Amniotic epithelial cell (primary cell): ENCODE measurements at regions not wholly inside any gene's neighbourhood (a gene's known extent, or its start where the extent isn't known, plus 50 kb on each side); places are given as distances from the start of the nearest gene placed in this dataset.
"Not testable (repeated sequence)": the region's sequence is repeated elsewhere in the genome, so short reads cannot be mapped to it uniquely, and the experiment has no call there.

Experiments
- DNase-seq: peaks from one replicate; pipeline ENCODE4 v3.0.0-alpha.2; 2010; ENCODE audit warnings: low read depth

DNA sequence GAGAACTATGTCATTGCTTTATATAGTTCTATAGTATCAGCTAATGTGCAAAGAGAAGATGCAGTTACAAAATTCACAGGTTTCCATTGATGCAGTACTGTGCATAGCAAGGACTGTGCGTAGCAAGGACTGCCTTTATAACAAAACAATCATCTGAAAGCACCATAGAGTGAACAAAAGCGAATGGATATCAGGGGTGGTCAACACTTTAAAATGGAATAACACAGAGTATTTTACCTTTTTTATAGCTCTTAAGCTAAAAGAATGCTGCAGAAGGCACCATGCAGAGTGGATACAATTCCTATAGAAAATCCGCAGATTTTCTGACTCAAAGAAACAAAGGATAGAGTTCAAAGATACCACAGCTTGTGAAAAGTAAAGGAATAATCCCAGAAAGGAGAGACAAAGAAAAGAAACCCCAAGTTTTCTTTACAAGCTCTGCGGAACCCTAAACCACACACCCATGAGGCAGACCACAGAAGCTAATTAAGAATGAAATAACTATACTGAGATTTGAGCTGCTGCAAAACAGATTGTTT lies 229.9 kb upstream of the DTNA start:
- no peak for DNase-seq

GRCh38 chr18:34482204-34482603 lies 227.9 kb upstream of the DTNA start:
- DNase-seq: no peak

DNA sequence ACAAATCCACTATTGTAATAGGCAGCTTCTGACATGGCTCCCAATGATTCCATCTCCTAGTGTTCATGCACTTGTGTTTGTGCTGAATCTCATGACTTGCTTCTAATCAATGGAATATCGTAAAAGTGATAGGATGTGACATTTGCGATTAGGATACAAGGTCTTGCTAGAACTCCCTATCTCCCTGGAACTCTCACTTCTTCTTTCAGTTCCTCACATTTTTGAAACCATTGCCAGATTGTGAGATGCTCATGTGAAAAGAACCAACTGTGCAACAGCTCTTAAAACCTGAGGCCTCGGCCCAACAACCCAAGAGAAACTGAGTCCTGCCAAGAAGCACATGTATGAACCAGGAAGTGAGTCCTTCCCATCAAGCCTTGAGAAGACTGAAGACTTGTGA lies 226.9 kb upstream of the DTNA start:
- DNase-seq: no peak

GRCh38 chr18:34491719-34492118 lies 218.4 kb upstream of the DTNA start:
- no peak for DNase-seq

DNA sequence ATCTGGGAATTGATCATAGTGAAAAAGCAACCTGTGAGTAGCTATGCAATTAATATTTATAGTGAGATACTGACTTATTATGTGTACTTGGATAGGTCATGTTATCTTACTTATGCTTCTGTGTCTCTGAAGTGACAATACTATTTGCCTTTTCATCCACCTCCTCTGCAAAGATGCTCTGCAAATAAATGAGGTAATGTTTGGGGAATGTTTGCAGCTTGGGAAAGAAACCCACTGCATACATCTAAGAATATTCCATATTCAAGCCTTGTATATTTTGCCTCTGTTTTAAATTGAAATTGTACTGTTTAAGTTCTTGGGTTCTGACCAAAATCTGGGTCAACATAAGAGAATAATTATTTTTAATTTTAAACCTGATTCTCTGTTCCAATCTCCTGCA lies 217.4 kb upstream of the DTNA start:
- DNase-seq: peak; percentile 4

DNA sequence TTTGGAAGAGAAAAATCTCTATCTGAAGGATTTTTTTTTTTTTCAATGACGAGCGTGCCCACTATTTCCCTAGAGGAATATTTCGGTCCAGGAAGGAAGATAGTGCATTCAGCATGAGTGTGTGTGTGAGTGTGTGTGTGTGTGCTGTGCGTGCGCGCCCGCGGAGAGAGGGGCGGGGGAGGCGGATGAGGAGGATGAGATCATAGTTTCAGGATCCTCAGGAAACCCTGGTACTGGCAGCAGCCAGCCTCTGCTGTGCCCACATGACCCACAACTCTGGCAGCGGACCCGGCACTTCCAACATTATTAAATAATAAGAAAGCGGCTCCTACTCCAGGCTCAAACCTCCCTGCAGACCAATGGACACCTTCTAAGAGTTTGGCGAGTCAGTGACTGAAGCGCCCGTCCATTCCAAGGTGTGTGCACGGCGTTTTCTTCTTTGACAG lies 217.0 kb upstream of the DTNA start:
- peak; percentile 84 for DNase-seq

DNA sequence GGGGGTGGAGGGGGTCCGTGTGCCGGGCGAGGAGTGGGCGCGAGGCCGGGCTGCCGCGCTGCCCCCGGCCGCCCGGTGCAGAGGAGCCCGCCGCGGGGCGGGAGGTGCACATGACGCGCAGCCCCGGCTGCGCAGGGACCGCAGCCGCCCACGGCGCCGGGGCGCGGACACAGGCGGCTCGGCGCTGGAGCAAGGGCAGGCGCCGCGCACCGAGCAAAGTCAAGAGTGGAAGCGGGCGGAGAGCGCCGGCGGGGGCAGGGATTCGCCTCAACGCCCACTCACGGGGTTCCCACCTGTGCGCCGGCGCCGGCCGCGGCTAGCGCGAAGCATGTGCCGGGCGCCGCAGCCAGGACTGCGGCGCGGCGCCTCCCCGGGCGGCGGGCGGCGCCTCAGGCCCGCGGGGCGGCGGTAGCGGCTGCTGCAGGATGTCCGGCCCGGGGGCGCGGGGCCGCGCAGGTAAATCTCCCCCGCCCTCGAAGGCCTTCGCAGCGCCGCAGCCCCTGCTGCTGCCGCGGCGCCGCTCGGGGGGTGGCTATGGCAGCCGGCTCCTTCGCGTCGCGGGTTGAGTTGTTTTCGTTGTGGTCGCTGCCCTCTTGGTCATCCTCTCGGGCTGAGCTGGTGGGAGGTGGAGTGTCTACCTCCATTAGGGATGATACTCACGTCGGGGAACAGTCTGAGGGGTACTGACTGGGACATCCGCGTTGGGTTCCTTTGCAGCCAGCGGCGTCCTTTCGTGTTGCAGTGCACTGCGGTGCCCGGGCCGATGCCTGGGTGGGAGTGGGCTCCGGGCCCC lies 216.3 kb upstream of the DTNA start:
- peak; percentile 6 for DNase-seq

- no peak for DNase-seq
Measured at GRCh38 chr18:34494359-34494696, 215.8 kb upstream of the DTNA start.

DNA sequence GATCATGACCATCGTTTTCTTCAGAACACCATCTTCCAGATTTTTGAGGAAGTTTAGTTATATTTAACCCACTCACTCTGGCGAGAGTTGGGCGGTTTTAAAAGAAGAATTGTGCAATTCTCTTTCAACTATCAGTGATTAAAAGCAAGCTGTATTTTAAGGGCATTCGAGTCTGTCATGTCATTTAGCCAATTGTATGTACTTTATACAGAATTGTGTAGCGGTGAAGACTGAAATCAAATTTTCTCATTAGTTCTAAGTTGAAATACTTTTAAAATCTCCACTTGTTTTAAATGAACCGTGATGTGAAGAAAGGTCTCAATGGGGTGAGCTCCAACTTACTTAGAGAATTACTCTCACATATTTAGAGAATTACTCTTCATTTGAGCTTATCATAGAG lies 214.6 kb upstream of the DTNA start:
- DNase-seq: no peak

DNA sequence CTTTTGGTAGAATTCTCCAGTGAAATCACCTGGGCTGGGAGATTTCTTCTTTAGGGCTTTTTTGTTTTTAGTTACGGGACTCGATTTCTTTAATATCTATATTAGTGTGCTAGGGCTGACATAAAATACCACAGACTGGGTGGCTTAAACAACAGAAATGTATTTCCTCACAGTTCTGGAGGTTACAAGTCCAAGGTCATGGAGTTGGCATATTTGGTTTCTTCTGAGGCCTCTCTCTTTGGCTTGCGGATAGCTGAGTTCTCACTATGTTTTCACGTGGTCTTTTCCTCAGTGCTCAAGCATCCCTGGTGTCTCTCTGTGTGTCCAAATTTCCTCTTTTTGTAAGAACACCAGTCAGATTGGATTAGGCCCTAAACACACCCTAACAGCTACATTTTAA lies 208.5 kb upstream of the DTNA start:
- no peak for DNase-seq

- no peak for DNase-seq
Measured at GRCh38 chr18:34506198-34506597, 203.9 kb upstream of the DTNA start.

DNA sequence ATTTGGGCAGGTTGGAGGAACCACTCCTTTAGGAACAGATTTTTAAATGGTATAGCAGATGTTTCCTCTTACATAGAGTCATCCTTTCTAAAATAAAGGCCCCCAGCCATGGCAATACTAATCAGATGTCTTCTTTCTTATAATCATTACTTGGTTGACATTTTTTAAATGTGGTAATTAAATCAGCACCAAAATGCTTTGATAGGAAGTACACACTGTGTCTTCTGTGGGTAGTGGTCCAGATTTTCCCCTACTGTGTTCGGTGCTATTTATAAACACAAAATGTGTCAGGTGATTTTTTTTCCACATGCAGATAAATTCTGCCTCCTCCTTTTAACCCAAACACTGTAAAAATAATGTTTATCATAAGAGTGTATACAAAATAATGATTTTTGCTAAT lies 200.9 kb upstream of the DTNA start:
- DNase-seq: no peak

DNA sequence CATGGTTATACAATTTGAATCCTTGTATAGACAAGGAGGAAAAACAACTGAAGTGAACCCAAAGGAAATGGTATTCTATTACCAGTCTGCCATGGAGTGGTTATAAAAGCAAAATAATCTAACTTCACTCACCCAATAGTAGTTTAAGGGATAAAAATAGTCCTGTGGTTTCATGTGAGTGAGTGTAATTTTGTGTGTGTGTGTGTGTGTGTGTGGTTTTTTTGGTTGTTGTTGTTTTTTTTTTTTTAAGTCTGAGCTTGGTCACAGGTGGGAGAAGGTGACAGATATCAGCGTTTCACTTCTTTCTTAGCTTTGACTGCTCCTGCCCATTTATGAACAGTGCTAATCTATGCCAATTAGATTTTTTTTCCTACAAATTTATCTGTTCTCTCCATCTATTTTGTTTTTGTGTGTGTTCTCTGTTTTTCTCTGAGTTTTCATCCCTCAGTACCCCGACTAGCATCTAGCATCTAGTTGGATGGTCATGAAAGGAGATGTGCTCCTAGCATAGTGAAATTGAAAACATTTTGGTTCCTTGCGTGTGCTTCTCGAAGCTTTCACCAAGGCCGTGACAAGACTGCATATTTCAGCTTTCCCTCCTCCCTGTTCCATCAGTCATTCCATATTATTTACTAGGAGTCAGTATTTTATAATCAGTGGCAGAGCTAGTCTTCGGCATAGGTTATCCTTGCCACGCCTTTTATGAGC lies 200.1 kb upstream of the DTNA start:
- DNase-seq: no peak

DNA sequence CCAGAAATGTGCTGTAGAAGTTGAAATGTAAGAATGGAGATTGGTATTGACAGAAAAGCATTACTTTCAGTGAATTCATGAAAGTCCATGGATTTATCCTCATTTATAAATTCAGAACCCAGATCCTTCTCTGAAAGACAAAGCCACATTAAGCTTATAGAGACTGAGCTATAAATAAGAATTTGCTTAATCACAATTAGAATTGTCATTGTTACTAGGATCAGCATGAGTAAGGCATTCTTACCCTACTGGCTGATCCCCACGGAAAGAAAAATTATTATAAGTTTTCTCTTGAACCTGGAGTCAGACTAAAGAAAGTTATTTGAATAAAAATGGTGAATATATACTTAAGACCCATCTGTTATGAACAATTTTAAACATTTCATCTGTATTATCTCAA lies 199.2 kb upstream of the DTNA start:
- DNase-seq: no peak

GRCh38 chr18:34511435-34511834 lies 198.7 kb upstream of the DTNA start:
- DNase-seq: no peak

DNA sequence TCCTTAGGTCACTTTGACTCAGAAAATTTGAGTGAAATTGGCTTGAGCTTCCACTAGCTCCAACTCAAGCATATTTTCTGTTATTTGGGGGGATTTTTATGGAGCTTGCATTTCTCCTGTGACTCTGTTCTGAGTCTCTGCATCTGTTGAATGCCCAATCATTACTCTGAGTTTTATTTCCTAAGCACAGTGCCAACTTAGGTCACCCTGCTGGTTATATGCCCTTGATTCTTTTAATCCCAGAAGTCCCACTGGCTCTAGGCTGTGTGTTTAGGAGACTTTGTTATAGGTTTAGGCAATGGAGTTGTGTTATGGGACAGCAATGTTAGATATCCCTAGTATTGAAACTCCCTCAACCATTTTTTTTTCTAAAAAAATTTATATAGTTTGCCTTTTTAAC lies 198.2 kb upstream of the DTNA start:
- DNase-seq: no peak

DNA sequence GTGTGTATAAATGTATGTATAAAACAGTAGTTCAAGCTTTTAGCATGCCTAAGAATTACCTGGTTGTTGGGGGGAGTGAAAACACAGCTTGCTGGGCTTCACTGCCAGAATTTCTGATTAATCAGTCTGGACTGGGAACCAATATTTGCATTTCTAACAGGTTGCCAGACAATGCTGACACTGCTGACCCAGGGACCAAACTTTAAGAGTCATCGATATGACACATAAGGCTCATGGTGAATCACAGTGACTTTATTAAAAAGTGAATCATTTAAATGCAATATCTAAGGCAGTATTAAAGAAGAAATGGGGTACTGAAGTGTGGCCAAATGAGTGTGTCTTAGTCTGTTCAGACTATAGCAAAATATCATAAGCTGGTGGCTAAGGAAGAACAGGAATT lies 195.9 kb upstream of the DTNA start:
- no peak for DNase-seq

- DNase-seq: no peak
Measured at GRCh38 chr18:34514957-34515356, 195.1 kb upstream of the DTNA start.

DNA sequence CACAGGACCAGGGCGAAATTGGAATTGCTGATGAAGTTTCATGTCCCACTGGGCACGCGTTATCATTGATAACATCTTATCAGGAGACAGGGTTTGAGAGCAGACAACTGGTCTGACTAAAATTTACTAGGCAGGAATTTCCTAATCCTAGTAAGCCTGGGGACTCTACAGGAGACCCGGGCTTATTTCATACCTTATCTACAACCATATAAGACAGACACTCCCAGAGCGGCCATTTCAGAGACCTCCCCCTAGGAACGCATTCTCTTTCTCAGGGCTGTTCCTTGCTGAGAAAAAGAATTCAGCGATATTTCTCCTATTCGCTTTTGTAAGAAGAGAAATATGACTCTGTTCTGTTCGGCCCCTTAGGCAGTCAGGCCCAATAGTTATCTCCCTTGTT lies 193.7 kb upstream of the DTNA start:
- not testable (repeated sequence) for DNase-seq

- DNase-seq: not testable (repeated sequence)
Measured at GRCh38 chr18:34516996-34517395, 193.1 kb upstream of the DTNA start.

DNA sequence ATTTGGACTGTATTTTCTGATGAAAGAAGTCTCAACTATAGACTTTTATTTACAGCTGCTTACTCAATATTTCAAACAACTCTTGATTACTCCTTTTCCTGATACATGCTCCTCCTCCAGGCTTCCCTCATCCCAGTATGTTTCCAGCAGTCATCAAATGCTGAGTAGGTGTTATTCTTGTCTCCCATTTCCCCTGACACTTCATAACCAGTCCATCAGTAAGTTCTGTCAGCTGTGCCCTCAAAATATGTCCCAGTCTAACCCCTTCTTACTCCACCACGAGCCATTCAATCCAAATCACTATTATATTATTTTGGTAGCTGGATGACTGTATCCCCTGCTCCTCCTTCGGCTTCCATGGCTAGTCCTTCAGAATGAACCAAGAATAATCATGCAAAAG lies 189.1 kb upstream of the DTNA start:
- DNase-seq: no peak

- no peak for DNase-seq
Measured at GRCh38 chr18:34522603-34523002, 187.5 kb upstream of the DTNA start.

DNA sequence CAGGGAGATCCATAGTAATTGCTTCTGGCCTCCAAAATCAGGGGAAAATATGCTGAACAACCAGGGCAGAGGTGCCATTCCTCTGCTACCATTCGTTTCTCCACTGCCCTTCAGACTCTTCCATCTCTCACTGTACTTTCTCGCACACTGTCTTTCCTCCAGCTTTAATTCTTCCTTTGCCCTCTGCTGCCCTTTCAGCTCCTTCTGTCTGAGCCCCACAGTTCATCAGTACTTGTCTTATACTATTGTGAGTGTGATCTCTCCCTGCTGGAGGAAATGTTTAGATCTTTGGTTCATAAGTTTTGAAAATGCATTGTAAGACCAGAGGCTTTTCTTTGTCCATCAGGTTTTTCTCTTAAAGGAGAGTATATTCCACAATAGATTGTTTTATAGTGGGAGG lies 184.9 kb upstream of the DTNA start:
- DNase-seq: no peak

- DNase-seq: no peak
Measured at GRCh38 chr18:34528177-34528576, 181.9 kb upstream of the DTNA start.
